GM12874 (cell line): ENCODE measurements at regions not wholly inside any gene's neighbourhood (a gene's known extent, or its start where the extent isn't known, plus 50 kb on each side); places are given as distances from the start of the nearest gene placed in this dataset.

Experiments
- CTCF ChIP-seq: IDR thresholded peaks from 2 replicates; pipeline ENCODE4 v1.5.1; 2011; ENCODE audit warnings: low read depth, mild to moderate bottlenecking, control low read depth, low read length, moderate library complexity; ENCODE audit not compliant: insufficient read depth

GRCh38 chr7:37536706-37537105 lies 88.0 kb upstream of the ELMO1 start:
- TF ChIP-seq CTCF: no peak

DNA sequence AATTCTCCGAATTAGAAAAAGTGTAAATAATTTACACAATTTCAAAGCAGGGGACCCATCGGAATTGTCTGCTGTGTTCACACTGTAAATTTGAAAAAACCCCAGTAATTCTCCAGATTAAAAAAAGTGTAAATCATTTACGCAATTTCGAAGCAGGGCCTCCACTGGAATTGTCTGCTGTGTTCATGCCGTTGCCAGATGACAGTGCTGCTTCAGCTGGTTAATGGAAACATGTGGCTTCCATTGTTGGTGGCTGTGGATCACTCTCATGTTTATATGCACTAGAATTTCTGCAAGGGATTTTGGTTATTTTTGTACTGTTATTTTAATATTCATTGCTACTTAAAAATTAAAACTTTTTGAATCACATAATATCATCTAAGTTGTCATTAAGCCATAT lies 88.8 kb upstream of the ELMO1 start:
- TF ChIP-seq CTCF: no peak

DNA sequence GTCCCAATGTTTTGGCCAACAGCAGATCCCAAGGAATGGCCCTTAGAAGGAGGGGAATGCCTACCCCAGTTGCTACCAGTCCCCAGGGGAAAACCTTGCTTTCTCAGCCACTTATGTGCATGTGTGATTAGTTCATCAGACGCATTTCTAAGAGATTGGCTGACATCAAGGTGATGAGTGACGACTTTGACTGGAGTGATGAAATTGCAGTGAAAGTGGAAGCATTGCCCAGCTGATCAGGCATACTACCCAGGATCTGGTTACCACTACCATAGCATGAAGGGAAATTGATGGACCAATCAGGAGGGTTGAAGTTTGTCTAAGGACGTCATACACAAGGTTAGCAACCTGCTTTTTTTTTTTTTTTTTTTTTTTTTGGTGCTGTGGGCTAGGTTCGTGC lies 90.3 kb upstream of the ELMO1 start:
- TF ChIP-seq CTCF: no peak

DNA sequence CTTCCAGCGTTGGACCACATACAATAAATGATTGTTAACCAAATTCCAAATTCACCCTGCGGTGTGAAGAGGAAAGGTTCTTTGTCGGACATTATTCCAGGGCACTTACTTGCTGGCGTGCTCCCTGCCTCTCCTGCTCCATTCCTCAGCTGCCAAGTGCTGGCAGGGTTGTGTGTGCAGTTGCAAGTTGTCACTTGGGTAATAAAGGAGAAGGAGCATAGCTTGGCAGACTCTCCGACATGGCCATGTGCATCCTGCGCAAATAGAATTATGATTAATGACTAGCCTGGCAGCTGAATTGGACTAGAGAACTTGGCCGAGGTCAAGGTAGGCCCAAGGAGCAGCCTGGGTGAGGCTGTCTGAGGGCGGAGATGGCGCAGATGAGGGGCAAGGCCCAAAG lies 92.3 kb upstream of the ELMO1 start:
- no peak for TF ChIP-seq CTCF

- no peak for TF ChIP-seq CTCF
These were observed 93.3 kb upstream of the ELMO1 start for GRCh38 chr7:37541810-37542443.

GRCh38 chr7:37545619-37546534 lies 97.2 kb upstream of the ELMO1 start:
- TF ChIP-seq CTCF: no peak

DNA sequence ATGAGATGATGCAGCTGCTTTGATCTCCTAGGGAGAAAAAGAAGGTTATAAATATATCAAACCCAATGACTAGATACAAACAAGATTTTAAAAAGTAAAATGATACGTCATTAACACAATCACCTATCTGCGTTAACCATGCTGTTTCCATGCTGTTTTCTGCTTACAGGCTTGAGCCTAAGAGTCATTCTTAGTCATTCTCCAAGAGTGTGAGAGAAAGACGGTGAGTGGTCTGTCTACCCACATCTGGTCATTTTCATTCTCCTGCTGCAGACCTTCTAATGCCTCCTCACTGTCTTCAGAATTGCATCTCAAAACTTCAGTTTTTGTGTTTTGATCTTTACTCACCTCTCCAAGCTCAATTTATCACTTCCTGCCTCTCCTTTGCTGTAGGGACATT lies 98.0 kb upstream of the ELMO1 start:
- TF ChIP-seq CTCF: no peak
